Loucy (cell line): ENCODE measurements at regions not wholly inside any gene's neighbourhood (a gene's known extent, or its start where the extent isn't known, plus 50 kb on each side); places are given as distances from the start of the nearest gene placed in this dataset.

ENCODE experiments used
- H2AFZ ChIP-seq: fragments of 200-600 bp; sonication (generic); 2 replicates; pipeline ENCODE4 v1.6.0; 2016; ENCODE audit warnings: antibody characterized with exemption, mild to moderate bottlenecking, low read length, moderate library complexity
- H3F3A ChIP-seq: fragments of 200-600 bp; 2 replicates; pipeline ENCODE4 v1.6.0; 2016; ENCODE audit warnings: antibody characterized with exemption, low read depth, mild to moderate bottlenecking
- H3K27me3 ChIP-seq: fragments of 200-600 bp; sonication (generic); 2 replicates; pipeline ENCODE4 v1.6.1; 2014; ENCODE audit warnings: low read length, mild to moderate bottlenecking; ENCODE audit not compliant: insufficient read depth, poor library complexity, severe bottlenecking
- H3K36me3 ChIP-seq: fragments of 200-600 bp; sonication (generic); 2 replicates; pipeline ENCODE4 v1.6.1; 2016; ENCODE audit warnings: low read length; ENCODE audit not compliant: insufficient read depth
- H3K4me1 ChIP-seq: fragments of 200-600 bp; sonication (generic); 2 replicates; pipeline ENCODE4 v1.5.1; 2014; ENCODE audit warnings: low read length, mild to moderate bottlenecking; ENCODE audit not compliant: insufficient read depth, poor library complexity, severe bottlenecking
- H3K4me2 ChIP-seq: fragments of 200-600 bp; sonication (generic); 2 replicates; pipeline ENCODE4 v1.6.0; 2014; ENCODE audit warnings: antibody characterized with exemption, low read length, low read depth, mild to moderate bottlenecking; ENCODE audit not compliant: poor library complexity, severe bottlenecking
- H3K4me3 ChIP-seq: fragments of 200-600 bp; sonication (generic); 2 replicates; pipeline ENCODE4 v1.5.1; 2014; ENCODE audit warnings: low read length, mild to moderate bottlenecking, mixed read lengths; ENCODE audit not compliant: poor library complexity, severe bottlenecking
- H3K79me2 ChIP-seq: fragments of 200-600 bp; sonication (generic); 2 replicates; pipeline ENCODE4 v1.6.1; 2014; ENCODE audit warnings: low read length; ENCODE audit not compliant: insufficient read depth
- H3K9ac ChIP-seq: fragments of 200-600 bp; sonication (generic); 2 replicates; pipeline ENCODE4 v1.6.0; 2014; ENCODE audit warnings: mild to moderate bottlenecking, low read depth, low read length, moderate library complexity; ENCODE audit not compliant: poor library complexity, severe bottlenecking
- H3K9me2 ChIP-seq: fragments of 200-600 bp; sonication (generic); replicated peaks from 2 replicates; pipeline ENCODE4 v1.6.1; 2016; ENCODE audit warnings: low read depth, low read length, mixed read lengths
- H3K9me3 ChIP-seq: fragments of 200-600 bp; sonication (generic); 2 replicates; pipeline ENCODE4 v1.6.1; 2014; ENCODE audit warnings: mild to moderate bottlenecking, antibody characterized with exemption, low read length, low read depth; ENCODE audit not compliant: insufficient read depth
- H4K20me1 ChIP-seq: fragments of 200-600 bp; sonication (generic); 2 replicates; pipeline ENCODE4 v1.6.0; 2014; ENCODE audit warnings: antibody characterized with exemption, low read length, mild to moderate bottlenecking; ENCODE audit not compliant: insufficient read depth, poor library complexity, severe bottlenecking
- CTCF ChIP-seq: fragments of 200-600 bp; sonication (generic); conservative IDR thresholded peaks from 2 replicates; pipeline ENCODE4 v1.5.1; 2014; ENCODE audit warnings: mild to moderate bottlenecking, antibody characterized with exemption, low read length
- EZH2phosphoT487 ChIP-seq: fragments of 200-600 bp; IDR thresholded peaks from 2 replicates; pipeline ENCODE4 v1.6.1; 2018; ENCODE audit warnings: antibody characterized with exemption, mild to moderate bottlenecking, moderate library complexity, borderline replicate concordance

GRCh38 chr11:30811226-30811755, 225.1 kb upstream of the MPPED2 start:
- Histone ChIP-seq H3K9me2 (no peaks in the 10 kb centered on the region), H3F3A (no peaks in the 10 kb centered on the region), H2AFZ (no peak overlapping the region), H3K79me2 (no peaks in the 10 kb centered on the region), H3K36me3 (no peaks in the 10 kb centered on the region), H3K4me1 (no peaks in the 10 kb centered on the region), H3K27me3 (no peaks in the 10 kb centered on the region), H3K9ac (no peak overlapping the region), H4K20me1 (no peaks in the 10 kb centered on the region), H3K4me2 (no peak overlapping the region), H3K9me3 (no peaks in the 10 kb centered on the region), H3K4me3 (no peak overlapping the region)
- TF ChIP-seq CTCF = no peak

- Histone ChIP-seq H4K20me1 (no peaks in the 10 kb centered on the region), H3K9me2 (no peaks in the 10 kb centered on the region), H3K9me3 (no peaks in the 10 kb centered on the region), H3K4me1 (no peaks in the 10 kb centered on the region), H3K4me3 (no peak overlapping the region), H3K79me2 (no peaks in the 10 kb centered on the region), H3K36me3 (no peaks in the 10 kb centered on the region), H3K4me2 (no peak overlapping the region), H2AFZ (no peak overlapping the region), H3F3A (no peaks in the 10 kb centered on the region), H3K27me3 (no peaks in the 10 kb centered on the region), H3K9ac (no peak overlapping the region)
- TF ChIP-seq CTCF (no peak), EZH2phosphoT487 (no peak)
Measured at GRCh38 chr11:30810116-30810515, 224.0 kb upstream of the MPPED2 start.

GRCh38 chr11:30801357-30801756, 215.2 kb upstream of the MPPED2 start:
- H2AFZ ChIP-seq = no peak overlapping the region
- H3K9me2 ChIP-seq = no peaks in the 10 kb centered on the region
- TF ChIP-seq EZH2phosphoT487 (no peak), CTCF (no peak)

More at GRCh38 chr11:30801357-30801756, 215.2 kb upstream of the MPPED2 start:
- Histone ChIP-seq H3K27me3 (no peaks in the 10 kb centered on the region), H3K9ac (no peak overlapping the region), H3K36me3 (no peaks in the 10 kb centered on the region), H3F3A (no peaks in the 10 kb centered on the region), H3K79me2 (no peaks in the 10 kb centered on the region), H3K4me1 (no peaks in the 10 kb centered on the region), H3K9me3 (no peaks in the 10 kb centered on the region), H3K4me3 (no peak overlapping the region), H3K4me2 (no peak overlapping the region), H4K20me1 (no peaks in the 10 kb centered on the region)
